Activated naive CD4-positive, alpha-beta T cell treated with anti-CD3 and anti-CD28 coated beads, Interleukin-2, amount 50 U/mL, for 16 hours (primary cell): ENCODE measurements at regions not wholly inside any gene's neighbourhood (a gene's known extent, or its start where the extent isn't known, plus 50 kb on each side); places are given as distances from the start of the nearest gene placed in this dataset.

ENCODE experiments used
- DNase-seq: peaks from one replicate; pipeline ENCODE4 v3.0.0-alpha.2; 2020

DNA sequence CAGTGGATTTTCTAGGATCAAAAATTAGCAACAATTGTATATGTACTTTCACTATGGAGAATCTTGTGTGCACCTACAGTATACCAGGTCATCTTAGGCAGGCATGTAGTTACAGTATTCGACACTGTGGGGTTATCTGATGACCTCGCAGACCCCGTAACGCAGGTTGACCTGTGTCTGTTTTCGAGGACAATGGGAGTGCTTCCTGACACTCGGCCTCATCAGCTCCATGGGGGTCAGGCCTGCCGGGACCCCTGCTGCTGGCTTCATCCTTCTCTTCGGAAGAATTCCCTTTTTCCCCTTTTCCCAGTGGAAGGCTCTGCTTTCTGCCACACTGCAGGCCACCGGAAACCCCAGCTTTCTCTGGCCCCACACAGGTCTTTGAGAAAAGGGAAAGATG lies 102.8 kb upstream of the TMEM18 start:
- DNase-seq, result no peak

DNA sequence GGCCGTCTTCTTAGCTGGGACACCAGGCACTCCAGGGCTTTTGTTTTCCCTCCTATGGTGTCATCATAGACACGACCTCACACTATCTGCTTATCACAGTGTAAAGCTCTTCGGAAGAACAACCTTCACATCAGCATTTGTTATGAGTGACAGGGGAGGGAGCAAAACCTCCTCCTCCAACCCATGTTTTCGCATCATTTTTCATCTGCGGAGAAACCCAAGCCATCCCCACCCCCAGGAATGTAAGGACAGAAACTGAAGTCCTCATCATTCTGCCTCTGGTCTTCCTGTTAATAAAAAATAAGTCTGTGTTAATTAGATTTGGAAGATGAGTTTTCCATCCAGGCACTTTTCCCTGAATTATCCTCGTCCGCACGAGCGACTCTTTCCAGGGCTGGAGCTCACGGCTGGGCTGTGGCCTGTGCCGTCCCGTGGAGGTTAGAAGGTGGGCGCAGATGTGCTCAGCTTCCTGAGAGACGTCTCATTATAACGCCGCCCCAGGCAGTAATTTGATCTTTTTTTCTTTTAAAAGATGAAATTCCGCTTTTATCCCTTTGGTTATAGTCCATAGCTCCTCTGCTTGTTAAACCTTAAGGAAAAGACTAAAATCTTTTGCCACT lies 101.6 kb upstream of the TMEM18 start:
- DNase-seq, result no peak

DNA sequence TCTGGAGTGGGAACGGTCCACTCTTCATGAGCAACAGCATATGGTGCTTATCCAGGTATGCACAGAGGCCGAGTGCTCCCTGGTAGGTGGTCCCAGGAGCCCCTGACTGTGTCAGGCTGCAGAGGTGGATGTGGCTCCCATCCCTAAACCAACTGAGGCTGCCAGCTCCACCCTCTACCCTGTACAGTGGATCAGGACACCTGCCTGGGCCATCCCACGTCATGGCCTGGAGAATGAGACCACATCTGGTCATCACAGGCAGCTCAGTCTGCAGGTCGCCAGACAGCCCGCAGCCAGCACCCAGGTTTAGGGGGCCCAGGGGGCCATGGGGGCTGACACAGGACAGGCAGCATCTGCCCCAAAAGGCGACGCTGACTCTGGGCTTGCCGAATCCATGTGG lies 100.3 kb upstream of the TMEM18 start:
- no peak for DNase-seq

DNA sequence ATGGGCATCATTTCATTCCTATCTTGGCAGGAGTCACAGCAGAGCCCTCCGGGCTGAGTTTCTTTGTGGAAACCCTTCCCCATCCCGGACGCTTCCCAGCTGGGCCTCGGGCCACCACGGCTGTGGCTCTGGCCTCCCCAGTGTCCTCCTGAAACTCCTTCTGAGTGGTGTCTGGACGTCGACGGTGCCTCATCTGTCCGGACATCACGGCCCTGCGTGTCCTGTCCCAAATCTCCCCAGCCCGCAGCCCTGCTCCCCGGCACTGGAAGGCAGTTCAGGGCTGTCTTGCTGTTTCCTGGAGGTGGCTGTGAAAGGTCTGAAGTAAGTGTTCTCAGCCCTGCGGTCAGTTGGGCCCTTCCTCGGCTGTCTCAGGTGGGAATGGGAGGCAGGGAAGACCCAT lies 99.8 kb upstream of the TMEM18 start:
- DNase-seq, result no peak

DNA sequence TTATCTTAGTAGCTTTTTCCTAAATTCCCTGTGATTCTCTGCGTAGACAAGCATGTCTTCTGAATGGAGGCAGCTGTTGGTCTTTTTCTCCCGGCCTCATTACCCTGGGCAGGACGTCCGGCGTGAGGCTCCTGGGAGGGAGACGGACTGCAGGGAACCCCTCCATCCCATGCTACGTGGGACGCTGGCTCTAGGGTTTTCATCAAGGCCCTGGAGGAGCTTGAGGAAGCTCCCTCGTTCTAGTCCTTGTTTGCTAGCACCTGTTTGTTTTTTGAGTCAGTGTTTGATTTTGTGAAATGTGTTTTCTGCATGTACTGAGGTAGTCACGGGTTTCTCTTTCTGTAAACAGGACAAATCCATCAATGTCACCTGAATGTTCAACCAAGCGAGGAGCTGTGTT lies 99.3 kb upstream of the TMEM18 start:
- DNase-seq, result no peak

DNA sequence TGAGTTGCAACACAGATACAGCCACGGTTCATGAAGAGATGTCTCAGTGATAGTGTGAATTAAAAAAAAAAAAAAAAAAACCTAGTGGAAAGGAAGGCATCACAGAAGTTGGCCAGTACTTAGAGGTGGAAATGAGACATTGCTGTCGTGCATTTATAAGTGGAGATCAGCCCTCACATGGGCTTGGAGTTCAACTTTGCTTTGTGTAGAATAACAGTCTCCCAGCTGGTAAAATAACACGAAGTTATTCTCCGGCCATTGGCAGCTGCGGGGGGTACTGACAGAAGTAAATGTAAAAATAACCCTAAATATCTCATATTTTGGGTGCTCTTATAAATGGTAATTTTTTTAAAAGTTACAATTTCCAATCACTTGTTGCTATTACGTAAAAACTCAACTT lies 98.8 kb upstream of the TMEM18 start:
- no peak for DNase-seq

DNA sequence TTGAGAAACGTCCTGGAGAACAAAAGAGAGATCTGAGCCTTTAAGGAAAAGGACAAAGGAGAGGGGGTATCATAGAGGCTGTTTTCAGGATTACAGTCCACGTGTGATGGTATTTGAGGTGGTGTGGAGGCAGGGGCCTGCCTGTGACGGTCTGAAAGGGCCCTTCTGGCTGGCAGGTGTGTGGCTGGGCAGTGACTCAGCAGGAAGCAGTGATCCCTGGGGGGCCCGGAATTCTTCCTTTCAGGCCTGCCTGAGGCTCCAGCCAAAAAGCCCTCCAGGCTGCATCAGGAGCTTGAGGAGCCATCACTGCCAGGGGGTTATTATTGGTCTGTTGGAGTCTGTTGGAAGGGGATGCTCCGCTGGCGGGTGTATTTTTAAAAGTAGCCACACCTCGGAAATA lies 97.2 kb upstream of the TMEM18 start:
- DNase-seq, result no peak

DNA sequence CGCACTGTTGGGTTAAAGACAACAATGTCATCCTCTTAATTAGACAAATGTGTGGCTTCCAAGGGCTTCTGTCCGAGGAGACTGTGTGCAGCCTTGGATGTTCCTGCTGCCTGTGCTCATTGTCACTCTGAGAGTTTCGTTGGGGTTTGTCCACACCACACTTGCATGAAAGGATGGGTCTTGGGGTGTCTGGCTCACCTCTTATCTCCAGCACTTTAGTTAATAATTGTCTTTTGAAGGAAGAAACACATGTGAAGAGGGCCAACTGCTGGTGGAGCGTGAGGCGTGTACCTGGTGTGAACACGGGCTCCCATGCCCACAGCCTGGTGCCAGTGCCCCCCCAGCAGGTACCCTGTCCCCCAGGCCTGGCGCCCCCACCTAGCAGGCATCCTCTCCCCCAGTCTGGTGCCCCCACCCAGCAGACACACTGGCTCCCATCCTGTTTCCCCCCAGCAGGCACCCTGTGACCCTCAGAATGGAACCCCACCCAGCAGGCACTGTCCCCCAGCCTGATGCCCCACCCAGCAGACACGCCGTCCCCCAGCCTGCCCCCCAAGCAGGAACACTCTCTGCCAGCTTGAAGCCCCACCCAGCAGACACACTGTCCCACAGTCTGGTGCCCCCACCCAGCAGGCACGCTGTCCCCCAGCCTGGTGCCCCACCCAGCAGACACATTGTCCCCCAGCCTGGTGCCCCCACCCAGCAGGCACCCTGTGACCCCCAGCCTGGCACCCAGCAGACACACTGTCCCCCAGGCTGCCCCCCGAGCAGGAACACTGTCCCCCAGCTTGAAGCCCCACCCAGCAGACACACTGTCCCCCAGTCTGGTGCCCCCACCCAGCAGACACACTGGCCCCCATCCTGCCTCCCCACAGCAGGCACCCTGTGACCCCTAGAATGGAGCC lies 96.3 kb upstream of the TMEM18 start:
- DNase-seq, result no peak

DNA sequence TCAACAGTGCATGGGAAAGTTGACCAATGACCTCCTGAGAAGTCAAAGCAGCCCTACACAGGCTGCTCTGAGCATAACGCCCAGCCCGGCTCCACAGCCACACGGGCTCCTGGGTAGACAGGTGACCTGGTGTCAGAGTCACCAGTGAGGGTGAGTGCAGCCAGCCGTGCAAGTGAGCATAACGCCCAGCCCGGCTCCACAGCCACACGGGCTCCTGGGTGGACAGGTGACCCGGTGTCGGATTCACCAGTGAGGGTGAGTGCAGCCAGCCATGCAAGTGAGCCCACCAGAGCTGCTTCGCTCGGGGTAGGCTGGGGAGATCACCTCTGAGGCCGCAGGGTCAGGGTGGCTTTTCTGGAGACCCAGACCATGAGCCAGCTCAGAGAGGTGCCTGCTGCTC lies 94.3 kb upstream of the TMEM18 start:
- no peak for DNase-seq

DNA sequence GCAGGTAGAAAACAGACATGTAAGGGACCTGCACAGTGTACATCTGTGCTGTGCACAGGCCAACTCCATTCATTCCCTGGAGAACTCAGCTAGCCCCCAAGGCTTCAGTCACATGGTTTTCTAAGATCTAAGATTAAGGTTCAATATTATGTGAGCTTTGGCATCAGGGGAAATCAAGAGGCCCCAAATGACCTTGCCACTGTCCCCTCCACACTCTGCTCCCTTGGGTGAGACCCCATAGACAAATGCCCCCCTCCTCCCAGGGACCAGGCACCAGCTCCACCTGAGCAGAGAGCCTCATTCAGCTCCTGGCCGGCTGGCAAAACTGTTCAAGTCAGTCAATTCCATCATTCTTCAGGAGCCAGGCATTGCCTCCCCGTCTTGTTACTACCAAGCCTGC lies 93.6 kb upstream of the TMEM18 start:
- DNase-seq, result no peak

DNA sequence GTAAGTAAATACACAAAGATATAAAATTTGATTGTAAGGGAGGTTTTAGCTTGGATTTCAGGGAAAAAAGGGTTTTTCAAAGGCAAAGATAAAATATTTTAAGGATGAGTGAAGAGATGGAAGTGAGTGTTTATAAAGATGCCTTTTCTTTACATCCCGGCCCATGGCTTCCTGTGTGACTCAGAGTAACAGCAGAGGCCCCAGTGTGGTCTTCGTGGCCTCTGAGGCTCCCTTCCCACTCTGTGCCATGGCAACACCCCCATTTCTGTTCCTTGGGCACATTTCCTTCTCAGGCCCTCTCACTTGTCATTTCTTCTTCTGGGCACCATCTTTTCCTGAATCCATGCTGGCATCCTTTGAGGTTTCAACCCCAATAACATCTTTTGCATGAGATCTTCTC lies 92.6 kb upstream of the TMEM18 start:
- DNase-seq, result no peak

DNA sequence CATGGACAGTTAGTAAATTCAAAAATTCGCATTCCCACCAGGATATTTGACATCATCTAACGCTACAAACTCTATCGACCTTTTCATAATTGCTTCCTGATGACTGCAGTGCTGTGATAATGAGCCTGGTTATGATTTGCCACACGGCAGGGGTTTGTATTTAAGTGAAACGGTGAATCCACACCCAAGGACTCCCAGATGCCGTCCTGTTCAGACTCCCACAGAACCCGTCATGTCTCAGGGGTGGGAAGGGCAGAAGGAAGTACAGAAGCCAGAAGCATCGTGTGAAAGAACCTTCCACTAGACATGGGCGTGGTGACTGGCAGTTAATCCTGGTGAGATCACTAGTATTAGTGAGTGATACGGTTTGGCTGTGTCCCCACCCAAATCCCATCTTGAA lies 91.2 kb upstream of the TMEM18 start:
- DNase-seq, result no peak

DNA sequence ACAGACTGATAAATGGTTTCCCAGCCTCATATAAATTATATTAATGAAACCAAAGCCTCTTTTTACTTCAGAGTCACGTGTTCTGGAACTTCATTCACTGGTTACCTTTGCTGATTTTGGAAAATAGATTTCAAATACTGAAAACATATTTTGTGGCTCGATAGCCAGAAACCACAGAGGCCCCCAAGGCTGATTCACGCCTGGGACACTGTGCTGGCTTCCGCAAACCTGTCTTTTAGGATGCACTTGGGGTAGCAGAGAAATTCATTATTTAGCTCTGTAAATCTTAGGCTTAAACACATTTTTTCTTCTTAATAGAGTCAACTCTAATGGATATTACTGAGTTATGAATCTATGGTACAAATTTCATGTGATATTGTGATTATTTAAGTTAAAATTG lies 90.7 kb upstream of the TMEM18 start:
- no peak for DNase-seq

DNA sequence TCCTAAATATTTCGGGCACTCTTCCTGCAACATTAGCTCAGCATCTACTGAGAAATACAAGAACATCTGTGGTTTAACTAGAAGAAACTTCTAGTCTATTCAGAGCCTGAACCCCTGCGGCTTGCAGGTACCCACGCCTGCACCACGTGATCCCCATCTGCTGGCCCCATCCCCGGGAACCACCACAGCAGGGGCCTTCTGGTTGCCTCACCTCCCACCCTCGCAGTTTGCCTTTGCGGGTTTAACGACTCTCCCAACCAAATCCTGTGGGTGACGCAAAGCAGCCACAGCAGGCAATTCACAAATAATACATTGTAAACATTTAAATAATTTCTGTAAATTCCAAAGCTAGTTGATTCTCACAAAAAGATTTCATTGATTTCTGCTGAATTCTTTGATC lies 90.2 kb upstream of the TMEM18 start:
- DNase-seq, result no peak

DNA sequence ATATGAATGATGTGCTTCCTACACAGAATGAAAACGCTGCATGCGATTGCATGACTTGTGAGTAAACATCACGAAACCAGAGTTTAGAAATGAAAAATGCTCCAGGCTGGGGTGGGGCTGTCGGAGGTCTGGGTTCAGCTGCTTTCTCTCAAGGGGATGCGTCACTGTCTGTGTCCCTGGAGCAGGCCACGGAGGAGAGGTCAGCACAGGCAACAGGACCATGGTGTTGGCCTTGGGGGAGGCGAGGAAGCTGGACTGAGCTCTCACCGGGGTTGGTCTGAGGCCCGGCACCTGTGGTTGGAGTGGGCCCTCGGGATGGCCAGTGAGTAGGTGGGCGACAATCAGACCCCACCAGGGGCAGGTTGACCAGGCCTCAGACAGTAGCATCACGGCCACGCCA lies 89.0 kb upstream of the TMEM18 start:
- no peak for DNase-seq

DNA sequence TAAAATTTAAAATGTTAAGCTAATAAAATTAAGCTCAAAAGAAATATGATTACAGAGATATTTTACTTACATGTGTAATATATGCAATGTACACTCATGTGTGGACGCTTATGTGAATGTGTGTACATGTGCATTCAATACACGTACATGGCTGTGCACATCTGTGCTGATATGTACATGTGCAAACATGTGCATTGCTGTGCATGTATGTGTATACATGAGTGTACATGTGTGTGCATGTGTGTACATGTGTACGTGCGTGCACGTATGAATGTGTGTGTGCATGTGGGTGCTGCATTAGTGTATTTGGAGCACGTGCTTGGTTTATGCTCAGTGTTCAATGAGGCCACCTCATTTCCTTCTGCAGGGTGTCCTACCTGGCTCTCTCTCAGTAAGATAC lies 88.2 kb upstream of the TMEM18 start:
- no peak for DNase-seq

DNA sequence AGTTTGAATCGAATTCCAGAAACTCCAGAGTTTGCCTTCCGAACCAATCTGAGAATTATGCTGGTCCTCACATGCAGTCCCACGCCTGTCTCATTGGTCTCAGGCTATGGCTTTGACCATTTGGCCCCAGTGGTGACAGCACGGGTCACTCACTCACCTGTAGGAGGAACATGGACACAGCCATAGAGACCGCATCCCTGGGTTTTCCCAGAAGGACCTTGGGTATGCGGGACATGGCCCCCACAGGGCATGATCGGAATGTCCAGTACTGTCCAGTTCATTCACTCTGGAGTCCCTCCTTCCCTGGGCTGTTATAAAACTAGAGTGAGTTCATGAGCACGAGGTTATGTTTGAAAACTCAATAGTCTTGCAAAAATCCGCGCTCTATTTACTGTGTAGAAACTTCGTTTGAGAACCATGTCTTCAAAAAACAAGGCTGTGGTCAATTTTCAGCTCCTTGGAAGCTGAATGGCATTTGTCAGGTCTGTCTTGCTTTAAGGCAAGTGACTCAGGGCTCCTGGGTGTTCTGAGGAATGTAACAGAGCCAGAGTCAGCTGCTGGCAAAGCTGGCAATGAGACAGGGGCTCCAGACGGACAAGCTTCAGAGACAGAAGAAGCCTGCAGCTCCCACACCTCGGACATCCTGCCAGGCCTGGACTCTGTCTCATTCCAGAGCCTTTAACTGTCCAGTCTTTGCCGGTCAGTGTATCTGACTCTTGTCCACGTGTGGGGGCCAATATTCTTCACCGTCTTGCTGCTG lies 86.7 kb upstream of the TMEM18 start:
- no peak for DNase-seq

DNA sequence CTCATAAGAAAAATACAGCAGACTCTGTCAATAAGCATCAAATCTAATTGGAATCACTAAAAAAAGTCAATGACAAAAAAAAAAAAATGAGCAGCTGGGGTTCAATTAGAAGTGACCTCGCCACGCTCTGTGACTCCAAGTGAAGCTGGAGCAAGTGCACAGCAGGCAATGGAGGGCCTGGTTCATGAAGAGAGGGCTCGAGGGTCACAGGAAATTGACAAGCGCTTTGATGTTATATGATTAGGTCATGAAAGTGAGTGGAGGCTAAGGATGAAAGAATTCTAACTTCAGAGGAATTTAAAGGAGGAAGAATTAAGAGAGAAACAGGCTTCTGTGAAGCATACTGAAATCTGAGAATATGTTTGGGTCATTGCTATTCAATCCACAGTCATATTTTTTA lies 85.4 kb upstream of the TMEM18 start:
- DNase-seq, result no peak

DNA sequence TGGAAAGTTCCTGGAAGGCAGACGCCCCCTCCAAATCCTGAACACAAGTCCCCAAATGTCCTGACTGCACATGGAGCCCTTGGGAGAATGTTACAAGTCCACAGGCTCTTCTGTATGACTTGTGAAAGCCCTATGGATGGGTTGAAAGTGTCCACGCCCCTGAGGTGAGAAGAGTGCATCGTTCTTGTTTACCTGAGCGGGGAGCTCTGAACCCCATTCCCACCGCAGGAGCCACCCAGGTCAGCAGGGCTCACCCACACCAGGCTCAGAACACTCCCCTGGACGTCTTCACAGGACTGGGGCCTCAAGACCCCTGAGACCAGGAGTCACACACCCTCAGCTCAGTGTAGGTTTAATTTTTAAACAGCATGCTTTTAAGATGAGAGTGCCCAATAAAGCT lies 84.2 kb upstream of the TMEM18 start:
- no peak for DNase-seq

DNA sequence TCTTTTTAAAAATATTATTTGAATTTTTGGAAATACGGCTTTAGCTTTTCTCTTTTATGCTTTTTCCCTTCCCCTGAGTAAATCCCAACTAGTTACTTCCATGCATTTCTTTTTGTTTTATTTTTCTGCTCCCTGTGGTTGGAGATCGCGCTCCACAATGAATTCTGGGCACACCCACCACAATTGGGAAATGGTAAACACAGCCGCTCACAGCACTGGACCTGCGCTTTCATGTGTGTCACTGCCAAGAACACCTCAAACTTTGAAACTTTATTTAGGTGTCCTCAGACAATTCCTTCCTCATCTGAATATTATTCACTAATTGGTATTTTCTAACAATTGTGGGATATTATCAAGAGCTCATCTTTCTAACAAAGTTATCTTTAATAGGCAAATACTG lies 82.8 kb upstream of the TMEM18 start:
- DNase-seq, result no peak

DNA sequence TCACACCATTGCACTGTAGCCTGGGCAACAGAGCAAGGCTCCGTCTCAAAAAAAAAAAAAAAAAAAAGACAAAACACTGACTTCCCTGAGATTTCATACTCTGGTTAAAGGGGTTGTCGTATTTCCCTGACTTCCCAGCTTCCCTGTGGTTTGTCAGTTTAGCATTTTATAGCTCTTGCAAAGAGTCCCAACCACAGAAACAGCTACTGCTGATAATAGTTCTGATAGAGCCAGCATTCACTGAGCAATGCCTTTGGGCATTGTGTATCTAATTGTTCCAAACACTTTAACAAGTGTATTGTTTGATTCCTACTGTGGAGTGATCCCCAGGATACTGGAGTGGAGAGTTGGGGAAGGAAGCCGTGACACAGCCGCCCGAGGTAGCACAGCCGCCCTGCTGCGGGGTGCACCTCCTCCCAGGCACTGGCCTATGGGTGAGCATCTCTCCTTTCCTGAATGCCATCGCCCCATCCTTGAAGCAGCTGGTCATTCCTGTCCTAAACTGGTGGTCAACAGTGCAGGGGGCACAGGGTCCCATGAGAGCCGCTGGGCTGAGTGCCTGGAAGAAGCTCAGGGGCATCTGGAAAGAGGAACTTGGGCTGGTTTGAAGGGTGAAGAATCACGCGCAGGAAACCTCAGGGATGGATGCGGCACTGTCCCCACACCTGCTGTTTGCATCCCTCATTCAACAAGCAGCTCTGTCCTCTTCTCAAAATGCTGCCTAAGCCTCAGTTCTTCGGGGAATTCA lies 81.0 kb upstream of the TMEM18 start:
- no peak for DNase-seq

DNA sequence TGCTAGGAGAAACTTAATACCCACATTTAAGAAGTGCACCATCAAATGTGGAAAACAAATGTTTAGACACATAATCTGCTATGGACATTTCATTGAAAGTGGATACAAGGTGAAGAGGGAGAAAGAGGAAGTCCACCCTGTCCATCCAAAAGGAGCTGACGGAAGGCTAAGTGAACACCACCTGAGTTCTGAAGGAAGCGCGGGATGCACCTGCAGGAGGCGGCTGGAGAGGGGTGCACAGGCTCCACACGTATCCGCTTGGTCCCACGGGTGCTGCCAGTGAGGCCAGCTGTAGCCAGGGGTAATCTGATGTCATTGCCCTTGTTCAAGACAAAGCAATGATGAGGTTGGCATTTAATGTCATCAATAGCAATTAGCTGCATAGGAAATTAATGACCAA lies 75.9 kb upstream of the TMEM18 start:
- DNase-seq, result no peak

DNA sequence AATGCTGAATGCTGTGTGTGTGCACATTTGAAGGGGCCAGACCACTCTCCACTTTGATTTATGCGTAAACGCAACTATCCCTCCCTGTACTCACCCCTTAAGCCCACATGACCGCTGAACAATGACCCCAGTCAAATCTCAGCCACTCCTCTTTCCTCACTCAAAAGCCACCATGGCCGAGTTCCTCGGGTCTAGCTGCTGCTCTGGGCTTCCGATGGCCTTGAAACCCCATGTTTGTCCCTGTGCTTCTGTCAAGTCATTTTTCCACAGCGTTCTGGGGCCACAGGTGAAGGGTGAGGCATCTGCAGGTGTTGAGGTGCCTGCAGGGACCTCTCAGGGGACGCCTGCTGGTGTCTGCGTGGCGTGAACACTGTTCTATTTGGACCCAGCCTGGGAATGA lies 74.3 kb upstream of the TMEM18 start:
- no peak for DNase-seq
